Astrocyte of the cerebellum (primary cell): ENCODE measurements at regions not wholly inside any gene's neighbourhood (a gene's known extent, or its start where the extent isn't known, plus 50 kb on each side); places are given as distances from the start of the nearest gene placed in this dataset.

ENCODE experiments used
- DNase-seq: peaks from one replicate; pipeline ENCODE4 v3.0.0-alpha.2; 2011; ENCODE audit warnings: low read depth
- H3K4me3 ChIP-seq: 2 replicates; pipeline ENCODE4 v1.5.1; 2011; ENCODE audit warnings: mild to moderate bottlenecking, low read depth, low read length, moderate library complexity
- in situ Hi-C: cut with HindIII; loops from 2 replicates; pipeline ENCODE4 v1.10.0; 2017; ENCODE audit warnings: low sequenced_read_pairs
- TF ChIP-seq, protein P1 (sequence below): IDR thresholded peaks from 2 replicates; pipeline ENCODE4 v1.5.1; 2012; ENCODE audit warnings: low read length, low read depth, moderate library complexity, mild to moderate bottlenecking; ENCODE audit errors: missing control alignments

DNA sequence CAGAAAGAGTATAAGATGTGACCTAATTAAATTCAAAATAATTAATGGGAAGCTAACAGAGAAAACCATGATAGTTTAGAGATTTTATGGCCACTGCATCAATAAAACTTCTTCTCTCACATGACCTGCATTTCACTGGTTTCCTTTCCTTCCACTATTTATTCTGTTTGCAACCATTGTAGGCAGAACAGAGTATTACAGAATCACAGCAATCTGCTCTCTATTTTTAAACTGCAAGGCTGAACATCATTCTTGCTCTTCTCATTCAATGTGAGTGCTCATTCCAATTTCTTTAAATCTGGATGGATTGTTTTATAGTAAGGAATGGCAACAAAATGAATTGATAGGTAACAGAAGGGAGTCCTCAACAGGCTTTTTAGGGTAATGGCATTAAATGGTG lies 715.5 kb upstream of the RAB6C start:
- no peak for DNase-seq
- TF ChIP-seq, protein P1, sequence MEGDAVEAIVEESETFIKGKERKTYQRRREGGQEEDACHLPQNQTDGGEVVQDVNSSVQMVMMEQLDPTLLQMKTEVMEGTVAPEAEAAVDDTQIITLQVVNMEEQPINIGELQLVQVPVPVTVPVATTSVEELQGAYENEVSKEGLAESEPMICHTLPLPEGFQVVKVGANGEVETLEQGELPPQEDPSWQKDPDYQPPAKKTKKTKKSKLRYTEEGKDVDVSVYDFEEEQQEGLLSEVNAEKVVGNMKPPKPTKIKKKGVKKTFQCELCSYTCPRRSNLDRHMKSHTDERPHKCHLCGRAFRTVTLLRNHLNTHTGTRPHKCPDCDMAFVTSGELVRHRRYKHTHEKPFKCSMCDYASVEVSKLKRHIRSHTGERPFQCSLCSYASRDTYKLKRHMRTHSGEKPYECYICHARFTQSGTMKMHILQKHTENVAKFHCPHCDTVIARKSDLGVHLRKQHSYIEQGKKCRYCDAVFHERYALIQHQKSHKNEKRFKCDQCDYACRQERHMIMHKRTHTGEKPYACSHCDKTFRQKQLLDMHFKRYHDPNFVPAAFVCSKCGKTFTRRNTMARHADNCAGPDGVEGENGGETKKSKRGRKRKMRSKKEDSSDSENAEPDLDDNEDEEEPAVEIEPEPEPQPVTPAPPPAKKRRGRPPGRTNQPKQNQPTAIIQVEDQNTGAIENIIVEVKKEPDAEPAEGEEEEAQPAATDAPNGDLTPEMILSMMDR = no peak
- no peak overlapping the region for H3K4me3 ChIP-seq
- in situ Hi-C loops = loop anchor here (25.0 kb wide), 1 partner anchor 952 kb away; the partner anchor contains the start of gene HS6ST1

DNA sequence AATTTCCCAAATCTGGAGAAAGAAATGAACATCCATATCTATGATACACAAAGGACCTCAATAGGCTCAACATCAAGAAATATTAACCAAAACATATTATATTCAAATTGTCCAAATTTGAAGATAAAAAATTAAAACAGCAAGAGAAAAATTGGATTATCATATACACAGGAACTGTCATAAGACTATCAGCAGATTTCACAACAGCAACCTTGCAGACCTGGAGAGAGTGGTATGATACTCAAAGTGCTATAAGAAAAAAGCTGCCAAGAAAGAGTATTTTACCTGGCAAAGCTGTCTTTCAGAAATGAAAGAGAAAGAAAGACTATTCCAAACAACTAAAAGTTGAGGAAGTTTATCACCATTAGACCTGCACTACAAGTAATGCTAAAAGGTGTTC lies 711.9 kb upstream of the RAB6C start:
- no peak overlapping the region for H3K4me3 ChIP-seq
- in situ Hi-C loops = loop anchor here (25.0 kb wide), 1 partner anchor 955 kb away; the partner anchor contains the start of gene HS6ST1
- TF ChIP-seq, protein P1 = no peak
- DNase-seq = no peak

DNA sequence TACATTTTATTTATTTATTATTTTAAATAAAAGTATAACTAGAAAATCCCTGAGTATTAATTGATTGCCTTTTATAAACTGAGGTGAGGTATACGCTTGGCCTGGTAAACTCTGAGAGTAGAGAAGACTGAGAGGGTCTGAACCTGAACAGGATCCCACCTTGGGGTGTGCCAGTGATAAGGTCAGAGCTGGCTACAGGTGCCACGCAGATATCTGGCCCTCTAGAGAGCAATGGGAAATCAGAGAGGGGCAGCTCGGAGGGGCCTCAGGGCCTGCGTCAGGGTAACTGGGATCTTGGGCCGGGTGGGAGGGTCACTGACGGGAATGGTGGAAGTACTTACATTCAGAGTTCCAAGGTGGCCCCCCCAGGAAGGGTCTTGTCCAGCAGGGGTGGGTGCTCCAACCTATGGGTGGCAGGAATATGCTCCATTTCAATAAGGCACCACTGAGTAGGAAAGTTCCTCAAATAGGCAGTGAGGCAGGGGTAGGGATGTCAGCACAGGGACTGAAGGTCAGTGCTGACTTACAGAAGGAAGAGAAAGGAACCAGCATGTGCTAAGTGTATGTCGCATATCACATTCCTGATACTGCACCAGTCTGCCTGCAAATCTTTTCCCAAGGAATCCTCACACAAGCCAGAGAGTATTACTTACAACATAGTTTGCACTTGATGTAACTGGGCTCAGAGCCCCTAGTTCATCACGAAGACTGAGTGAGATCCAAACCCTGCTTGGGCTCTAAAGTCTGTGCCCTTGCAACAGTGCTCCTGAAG lies 706.0 kb upstream of the RAB6C start:
- in situ Hi-C loops = loop anchor here (25.0 kb wide), 1 partner anchor 961 kb away; the partner anchor contains the start of gene HS6ST1
- TF ChIP-seq, protein P1 = no peak
- no peak overlapping the region for H3K4me3 ChIP-seq

DNA sequence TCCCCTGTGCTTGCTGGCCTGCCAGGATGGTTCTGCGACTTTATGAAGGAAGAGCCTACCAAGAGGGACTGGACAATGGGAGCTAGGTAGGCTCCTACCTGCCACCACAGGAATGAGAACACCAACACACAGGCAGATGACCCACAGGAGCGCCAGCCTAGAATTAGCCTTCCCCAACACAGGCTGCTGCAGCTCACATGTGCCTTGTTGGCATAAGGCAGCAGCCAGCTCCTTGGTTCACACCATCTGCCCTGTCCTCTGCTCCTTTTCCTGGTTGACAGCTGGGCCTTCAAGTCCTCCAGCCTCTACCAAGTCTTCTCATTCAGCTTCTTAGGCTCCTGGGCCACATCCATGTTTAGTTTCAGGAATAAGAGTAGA lies 705.4 kb upstream of the RAB6C start:
- in situ Hi-C loops = loop anchor here (25.0 kb wide), 1 partner anchor 962 kb away; the partner anchor contains the start of gene HS6ST1
- no peak overlapping the region for H3K4me3 ChIP-seq
- TF ChIP-seq, protein P1 = no peak
- DNase-seq = no peak

More for the DNA sequence above, 706.0 kb upstream of the RAB6C start:
- no peak for DNase-seq

DNA sequence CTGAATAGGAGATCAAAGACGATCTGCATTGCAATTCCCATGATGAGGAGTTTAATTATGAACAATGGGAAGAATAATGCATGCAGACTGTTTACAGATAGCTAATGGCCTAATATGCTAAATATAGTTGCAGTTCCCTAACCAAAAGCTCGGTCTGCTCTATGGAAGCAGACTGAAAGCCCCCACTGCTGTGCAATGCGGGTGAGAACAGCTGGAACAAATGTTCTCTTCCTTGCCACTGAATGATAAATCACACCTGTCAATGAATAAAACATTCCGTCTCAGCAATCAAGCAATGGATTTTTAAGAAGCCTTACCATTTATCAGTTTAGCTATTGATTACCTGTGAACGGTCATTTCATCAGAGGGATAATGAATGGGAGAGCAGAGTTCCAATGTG lies 704.5 kb upstream of the RAB6C start:
- no peak overlapping the region for H3K4me3 ChIP-seq
- in situ Hi-C loops = loop anchor here (25.0 kb wide), 1 partner anchor 963 kb away; the partner anchor contains the start of gene HS6ST1
- no peak for DNase-seq
- TF ChIP-seq, protein P1 = no peak

DNA sequence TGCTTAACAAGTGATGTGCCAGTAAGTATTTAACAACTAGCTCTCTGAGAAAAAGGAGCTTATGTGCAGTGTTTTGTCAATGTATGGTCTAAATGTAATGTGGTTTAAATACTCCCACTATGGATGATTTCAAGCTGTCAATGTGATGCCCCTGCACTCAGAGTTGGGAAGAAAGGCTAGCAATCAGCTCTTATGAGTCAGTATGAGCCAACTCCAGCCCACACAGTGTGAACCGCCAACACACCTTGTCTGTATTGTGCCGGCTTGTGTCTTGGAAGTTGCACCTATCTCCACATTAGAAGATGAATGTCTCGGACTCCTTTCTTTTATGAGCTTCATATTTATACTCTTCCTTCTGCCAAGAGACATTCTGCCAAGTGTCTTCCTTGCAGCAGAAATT lies 703.8 kb upstream of the RAB6C start:
- TF ChIP-seq, protein P1 = no peak
- no peak for DNase-seq
- in situ Hi-C loops = no loop called here

More for the DNA sequence above, 703.8 kb upstream of the RAB6C start:
- H3K4me3 ChIP-seq = no peak overlapping the region
